HG02642 (cell line): ENCODE measurements at regions not wholly inside any gene's neighbourhood (a gene's known extent, or its start where the extent isn't known, plus 50 kb on each side); places are given as distances from the start of the nearest gene placed in this dataset.

Experiments
- ATAC-seq: cut with Tn5 transposase; IDR thresholded peaks from one replicate; pipeline ENCODE4 v1.9.1; 2021; ENCODE audit warnings: mild to moderate bottlenecking; ENCODE audit not compliant: unreplicated experiment, poor library complexity

- peak; percentile 69 for ATAC-seq
Measured at GRCh38 chr14:60349663-60350365, 100.8 kb downstream of the PPM1A start.

- no peak for ATAC-seq
Measured at GRCh38 chr14:60350366-60350720, 101.3 kb downstream of the PPM1A start.

- no peak for ATAC-seq
Measured at GRCh38 chr14:60353420-60353819, 104.4 kb downstream of the PPM1A start.

- no peak for ATAC-seq
Measured at GRCh38 chr14:60355768-60356167, 106.7 kb downstream of the PPM1A start.

GRCh38 chr14:60356386-60356785 is 107.4 kb downstream of the PPM1A start:
- no peak for ATAC-seq

GRCh38 chr14:60356906-60357550 is 108.0 kb downstream of the PPM1A start:
- no peak for ATAC-seq

GRCh38 chr14:60357551-60358149 is 108.6 kb downstream of the PPM1A start:
- no peak for ATAC-seq

- ATAC-seq = no peak
Measured at GRCh38 chr14:60363275-60363674, 114.3 kb downstream of the PPM1A start.

GRCh38 chr14:60363687-60364086 is 114.7 kb downstream of the PPM1A start:
- ATAC-seq = no peak

GRCh38 chr14:60381909-60382308 is 104.0 kb downstream of the C14orf39 start:
- no peak for ATAC-seq
